HG03066 (cell line): ENCODE measurements at regions not wholly inside any gene's neighbourhood (a gene's known extent, or its start where the extent isn't known, plus 50 kb on each side); places are given as distances from the start of the nearest gene placed in this dataset.

Experiments used
- ATAC-seq: cut with Tn5 transposase; IDR thresholded peaks from one replicate; pipeline ENCODE4 v1.9.1; 2021; ENCODE audit warnings: low read depth; ENCODE audit not compliant: unreplicated experiment

DNA sequence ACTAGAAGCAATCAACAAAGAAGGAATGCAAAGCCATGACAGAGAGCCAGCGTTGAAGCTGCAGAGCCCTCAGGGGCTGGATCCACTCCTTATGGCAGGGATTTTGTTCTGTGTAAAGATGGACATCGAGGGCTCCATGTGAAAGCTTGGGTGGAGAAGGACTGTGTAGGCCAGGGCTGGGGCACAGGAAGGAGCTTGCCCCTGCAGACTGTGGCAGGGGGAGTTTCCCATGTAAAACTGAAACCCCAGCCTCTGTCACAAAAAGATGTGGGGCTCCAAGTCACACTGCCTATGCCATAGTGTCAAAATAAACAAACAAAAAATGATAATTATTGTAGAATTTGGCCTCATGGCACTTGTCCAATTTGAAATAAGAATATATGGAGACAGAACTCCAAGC, 408.7 kb upstream of the HS6ST1 start:
- peak; percentile 57 for ATAC-seq

DNA sequence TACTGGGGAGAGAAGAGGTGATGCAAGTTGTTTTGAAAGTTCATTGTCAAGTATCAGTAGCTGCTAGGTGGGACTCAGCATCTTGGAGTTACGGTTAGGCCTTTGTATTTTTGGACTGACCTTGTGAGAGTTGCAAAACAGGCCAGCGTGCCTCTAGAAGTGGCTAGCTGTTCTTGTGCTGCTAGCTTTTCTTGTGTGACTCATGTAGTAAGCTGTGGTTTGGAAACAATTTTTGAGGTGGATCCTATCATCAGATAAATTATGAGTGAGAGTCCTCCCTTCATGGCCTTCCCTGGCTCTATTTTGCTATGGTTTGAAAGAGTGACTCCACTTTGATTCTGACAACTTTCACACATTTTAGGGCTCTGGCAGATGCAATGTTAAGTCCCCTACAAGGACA, 409.2 kb upstream of the HS6ST1 start:
- ATAC-seq: peak; percentile 74

DNA sequence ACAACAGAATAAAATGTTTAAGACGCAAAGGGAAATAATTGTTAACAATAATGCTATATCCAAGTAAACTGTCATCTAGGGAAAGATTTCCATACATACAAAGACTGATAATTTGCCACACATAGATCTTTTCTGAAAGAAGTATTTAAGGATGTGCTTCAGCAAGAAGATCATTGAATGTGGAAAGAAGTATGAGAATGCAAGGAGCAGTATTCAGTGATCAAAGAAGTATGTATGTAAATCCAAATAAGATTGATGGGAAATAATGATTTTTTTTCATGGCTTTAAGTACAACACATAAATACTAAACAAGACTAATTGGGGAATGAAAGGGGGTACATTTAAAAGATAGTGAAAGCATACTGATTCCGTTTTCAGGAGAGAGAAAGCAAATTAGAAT, 410.4 kb upstream of the HS6ST1 start:
- no peak for ATAC-seq

DNA sequence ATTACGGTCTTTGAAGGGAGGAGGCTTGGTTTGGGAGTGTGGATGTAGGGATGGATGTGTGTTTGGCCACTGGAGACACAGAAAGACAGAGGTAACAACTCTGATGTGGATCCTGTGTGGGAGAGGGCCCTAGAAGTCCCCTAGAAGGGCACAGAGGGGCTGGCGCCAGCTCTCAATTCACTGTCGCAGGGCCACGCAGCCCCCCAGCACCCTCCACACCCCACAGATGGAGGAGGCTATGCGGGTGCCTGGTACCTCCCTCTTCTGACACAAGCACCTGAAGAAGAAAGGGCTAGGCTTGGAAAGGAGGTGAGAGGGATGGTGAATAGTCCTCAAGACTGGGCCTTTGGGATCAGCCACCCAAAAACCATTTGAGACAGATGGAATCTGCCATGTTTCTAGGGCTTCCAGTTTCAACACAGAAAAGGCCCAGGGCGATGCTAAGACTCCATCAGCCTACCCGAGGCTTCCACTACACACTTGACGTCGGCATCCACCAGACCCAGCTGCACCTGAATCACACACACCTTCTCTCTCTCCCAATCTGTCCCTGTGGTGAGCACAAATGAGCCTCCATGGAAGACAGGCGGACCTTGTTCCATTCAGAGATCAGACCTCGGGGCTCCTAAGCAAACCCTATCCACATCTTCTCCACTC, 413.5 kb upstream of the HS6ST1 start:
- ATAC-seq: no peak

DNA sequence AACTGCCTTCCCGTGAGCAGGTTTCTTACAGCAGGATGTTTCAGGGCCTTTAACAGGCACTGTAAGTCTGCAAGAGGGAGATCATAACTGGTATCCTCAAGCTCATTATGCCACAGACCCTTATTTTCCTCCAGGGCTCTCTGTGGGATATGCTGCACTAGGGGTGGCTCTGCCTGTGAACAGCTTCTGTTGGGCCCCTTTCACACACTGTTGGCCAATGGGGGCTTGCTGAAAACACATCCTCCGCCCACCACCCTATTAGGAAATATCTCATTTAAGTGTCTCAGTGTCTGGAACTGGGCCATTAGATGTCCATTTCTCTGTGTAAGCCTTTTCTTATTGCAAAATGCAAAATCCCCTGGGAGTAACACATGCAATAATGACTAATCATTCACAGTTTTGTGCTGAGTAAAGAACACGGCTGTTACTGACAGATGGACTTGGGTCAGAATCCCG, 414.3 kb upstream of the HS6ST1 start:
- ATAC-seq: peak; percentile 33

DNA sequence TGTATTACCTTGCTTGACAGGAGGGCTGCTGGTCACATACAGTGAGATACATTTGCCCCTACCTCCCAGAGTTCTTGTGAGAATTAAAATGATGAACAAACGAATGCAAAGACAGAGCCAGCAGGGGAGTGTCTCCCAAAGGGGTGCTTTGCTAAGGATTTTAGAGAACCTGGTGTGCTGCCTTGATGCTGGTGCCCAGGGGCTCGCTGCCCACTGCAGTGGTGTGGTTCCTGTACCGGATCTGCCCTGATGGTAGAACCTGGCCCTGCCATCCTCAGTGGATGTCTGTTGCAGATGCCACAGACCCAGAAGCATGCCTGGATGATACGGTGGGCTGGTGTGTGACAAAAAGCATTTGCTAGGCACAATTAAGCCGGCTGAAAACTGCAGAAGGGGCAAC, 414.8 kb upstream of the HS6ST1 start:
- no peak for ATAC-seq

DNA sequence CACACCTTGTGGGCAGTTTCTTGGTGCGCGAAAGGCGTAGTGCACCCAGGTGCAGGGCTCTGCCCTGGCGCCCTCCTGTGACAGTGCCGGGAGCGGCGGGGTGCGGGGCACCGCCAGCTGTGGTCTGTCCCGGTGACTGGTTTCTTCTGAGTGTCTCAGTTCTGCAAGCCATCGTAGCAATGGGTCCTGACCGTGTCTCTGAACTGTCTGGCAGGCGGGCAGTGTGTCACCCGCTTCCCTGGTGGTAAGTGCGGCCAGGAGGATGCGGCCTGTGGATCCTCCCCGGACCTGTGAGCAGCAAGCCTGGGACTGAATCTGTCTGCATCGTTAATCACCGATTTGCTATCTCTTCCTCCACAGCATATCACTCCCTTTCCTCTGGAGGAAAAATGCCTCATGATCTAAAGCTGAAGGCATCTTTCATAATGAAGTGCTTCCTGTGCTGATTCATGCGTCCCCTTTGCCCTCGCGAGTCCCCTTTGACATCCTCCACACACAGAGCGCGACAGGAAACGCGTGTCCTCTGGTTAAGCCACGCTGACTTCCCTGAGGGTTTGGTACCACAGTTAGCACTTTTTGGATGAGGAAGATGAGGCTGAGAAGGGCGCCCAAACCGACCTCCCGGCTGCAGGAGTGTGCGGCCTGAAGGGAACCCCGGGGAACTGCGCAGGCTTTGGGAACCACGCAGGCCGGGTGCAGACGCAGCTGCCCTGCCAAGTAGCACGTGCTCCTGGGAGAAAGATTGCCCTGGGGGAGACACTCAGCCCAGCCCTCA, 416.0 kb upstream of the HS6ST1 start:
- ATAC-seq: no peak

DNA sequence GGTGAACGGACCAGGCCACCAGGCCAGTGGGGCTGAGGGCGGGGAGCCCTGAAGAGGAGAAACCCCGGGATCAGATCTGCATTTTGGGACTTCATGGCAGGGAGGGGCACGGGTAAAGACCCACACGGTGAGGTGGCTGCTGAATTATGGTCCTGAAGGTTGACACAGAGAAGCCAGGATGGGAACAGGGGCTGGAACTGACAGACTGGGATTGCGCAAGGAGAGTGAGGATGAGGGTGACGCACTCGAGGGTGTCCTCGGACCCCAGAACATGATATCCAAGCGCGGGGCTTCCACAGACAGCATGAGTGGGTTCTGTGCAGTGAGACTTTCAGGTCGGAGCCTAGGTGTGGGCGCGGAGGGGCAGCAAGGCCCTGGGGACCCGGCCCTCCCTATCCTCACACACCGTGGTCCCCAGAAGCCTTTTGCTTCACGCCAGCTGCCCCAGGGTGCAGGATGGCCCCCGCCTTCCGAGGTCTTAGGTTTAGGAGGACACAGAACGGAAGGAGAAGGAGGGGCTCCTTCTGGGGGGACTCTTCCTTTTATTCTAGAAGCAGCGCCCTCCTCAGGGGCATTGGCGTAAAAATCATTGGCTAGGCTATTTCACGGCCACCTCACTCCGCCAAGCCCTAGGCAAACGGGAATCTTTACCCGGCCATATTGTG, 416.8 kb upstream of the HS6ST1 start:
- ATAC-seq: no peak

DNA sequence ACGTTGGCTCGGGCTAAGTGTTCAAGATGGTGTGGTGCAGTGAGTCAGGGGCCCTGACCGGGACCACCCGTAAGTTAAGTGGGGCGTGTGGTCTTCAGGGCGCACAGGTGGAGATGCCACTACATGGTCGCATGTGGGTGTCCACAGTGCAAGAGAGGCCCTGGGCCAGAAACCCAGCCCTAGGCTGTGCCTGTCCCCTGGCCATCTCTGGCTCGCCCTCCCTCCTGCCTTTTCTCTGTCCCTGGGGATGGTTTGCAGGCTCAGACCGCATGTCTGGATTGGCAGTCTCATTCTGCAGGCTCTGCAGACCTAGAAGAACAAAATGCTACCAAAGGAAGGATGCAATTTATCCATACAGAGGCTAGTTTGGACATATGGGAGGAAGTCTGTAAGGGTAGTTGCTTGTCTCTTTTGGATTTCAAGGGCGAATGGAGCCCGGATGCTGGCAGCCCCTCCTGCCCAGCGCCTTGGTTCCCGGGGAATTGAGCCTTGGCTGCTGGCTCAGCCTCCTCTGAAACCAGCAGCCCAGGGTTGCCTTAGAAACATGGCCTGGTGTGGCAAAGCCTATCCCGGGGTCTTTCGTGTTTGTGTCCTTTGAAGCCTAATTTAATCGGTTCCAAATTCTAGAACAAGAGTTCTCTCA, 417.5 kb upstream of the HS6ST1 start:
- no peak for ATAC-seq

DNA sequence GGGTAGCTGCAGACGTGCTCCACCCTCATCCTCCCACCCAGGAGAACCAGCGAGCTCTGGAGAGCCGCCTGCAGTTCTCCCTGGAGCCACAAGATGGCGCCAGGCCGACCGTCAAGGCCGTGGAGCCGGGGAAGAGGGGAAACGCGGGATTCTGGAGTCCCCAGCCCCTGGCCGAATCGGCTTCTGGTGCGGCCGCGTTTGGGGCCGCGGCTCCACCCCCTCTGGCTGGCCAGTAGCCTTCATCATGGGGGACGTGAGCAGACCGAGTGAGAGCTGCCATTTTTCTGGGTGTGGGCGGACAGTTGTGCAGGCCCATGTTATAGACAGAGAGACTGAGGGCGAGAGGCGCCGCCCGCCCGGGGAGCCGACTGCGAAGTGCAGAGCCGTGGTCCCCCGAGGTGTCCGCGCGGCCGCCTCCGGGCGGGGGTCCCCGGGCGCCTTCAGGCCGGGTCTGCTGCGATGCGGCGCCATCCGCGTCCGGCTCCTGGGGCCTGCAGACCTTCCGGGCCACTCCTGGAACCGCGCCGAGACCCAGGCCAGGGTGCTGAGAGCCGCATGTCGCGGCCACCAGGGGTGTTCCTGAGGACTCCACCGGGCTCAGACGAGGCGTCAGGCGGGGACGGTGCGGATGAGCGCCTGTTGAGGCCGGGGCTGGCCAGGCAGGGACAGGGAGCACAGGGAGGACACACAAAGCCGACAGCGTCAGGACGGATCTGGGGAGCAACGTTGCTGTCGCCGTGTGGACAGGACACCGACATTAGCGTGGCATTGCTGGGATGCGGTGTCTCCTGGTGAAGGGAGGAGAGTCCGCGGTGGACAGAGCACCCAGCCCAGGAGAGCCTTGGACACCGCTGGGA, 418.2 kb upstream of the HS6ST1 start:
- peak; percentile 46 for ATAC-seq

DNA sequence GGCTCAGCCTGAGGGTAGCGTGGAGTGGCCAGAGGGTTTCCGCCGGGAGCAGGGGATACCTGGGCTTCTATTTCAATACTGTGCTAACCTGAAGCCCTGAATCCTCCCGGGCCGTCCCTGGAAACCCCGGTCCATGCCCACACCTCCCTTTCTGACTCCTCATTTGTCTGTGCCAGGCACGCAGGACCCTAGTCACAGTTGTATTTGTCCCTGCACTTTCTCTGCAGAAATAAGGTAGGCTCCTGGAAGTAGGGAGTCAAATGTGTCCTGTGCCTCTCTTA, 418.8 kb upstream of the HS6ST1 start:
- ATAC-seq: no peak

DNA sequence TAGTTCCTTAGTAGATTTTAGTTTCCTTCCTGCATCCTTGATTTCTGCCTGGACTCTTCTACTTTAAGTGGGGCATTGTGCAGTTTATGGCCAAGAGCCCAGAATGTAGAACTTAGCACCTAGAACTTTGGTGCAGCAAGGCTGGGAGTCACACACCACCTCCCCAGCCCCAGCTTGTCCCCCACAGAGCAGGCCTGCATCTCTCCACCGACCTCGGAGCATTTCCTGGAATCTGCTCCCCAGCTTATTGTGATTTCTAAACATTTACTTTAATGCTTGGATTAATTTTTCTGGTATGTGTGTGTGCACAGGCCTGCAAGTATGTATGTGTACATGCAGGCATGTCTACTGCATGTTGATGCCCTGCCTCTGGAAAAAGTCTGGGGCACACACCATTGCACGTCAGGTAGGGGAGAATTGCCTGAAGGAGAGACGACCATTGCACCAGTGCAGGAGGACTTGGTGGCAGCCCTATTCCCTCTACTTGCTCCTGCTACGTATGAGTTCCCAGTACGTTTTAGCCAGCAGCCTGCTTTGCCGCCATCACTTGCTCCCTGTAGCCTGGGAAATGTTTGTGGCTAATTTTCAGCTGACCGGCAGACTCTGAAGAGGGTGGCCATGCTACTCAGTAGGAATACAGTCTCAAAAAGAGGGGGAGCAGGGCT, 419.9 kb upstream of the HS6ST1 start:
- no peak for ATAC-seq

DNA sequence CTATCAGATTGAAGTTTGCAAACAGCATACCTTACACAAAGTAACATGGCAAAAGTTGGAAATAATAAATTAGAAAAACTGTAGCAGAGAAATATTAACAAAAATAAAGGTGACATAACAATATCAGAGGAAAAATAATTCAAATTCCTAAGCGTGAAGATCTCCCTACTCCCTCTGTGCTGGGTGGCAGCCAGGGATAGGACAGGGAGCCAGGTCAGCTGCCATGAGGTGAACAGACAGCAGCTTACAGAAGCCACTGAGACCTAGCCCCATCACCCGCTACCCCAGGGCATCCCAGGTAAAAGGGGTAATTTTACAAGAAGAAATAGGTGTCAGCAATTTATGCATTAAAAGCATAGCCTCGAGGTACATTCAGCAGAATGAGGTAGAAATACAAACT, 423.8 kb upstream of the HS6ST1 start:
- ATAC-seq: no peak

DNA sequence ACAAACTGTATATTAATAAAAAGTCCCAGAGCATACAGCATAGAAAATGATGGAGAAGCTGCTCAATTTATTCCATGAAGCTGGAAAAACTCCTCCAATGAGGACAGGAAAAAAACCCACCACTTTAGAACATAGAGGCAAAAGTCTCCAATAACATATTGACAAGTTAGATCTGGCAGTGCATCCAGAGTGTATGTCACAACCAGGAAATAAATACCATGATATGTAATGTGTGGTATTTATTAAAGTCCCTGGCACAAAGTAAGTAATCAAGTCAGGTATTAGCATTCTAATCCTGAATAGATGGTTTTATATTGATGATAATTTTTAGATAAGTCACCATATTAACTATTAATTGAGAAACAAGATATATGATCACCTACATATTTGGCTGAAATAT, 427.3 kb upstream of the HS6ST1 start:
- ATAC-seq: no peak

DNA sequence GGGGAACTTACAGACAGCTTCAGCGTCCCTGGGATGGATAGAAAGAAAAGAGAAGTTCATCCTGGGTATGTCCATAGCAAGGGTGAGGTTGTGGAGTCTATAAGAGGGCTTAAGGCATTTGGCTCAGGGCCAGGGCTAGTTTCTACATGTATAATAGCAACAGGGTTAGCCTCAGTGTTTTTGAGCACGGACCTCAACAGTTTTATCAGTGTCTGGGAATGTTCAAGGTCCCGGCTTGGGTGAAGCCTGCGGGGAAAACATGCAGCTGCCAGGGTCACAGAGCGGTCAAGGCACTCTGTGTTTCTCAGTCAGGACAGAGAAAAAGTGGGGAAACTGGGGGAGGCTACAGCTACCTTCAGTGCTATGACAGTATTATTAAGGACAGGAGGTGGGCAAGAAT, 427.7 kb upstream of the HS6ST1 start:
- ATAC-seq: no peak

DNA sequence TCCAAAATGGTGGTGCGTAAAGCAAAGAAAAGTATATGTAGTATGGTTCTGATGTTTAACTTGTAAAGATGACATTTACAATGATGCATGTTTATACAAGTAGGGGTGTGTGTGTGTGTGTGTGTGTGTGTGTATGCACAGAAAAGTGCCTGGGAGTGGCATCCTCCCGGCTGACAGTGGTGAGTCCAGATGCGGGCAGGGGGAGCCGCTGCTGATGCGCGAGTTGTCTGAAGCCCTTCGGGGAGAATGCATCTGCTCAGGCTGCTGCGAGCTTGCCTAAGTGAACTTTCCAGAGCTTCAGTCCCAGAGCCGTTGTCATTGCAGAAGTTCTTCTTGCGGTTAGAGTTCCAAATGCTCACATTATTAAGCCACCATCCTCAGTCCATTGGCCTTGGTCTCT, 429.7 kb upstream of the HS6ST1 start:
- no peak for ATAC-seq

DNA sequence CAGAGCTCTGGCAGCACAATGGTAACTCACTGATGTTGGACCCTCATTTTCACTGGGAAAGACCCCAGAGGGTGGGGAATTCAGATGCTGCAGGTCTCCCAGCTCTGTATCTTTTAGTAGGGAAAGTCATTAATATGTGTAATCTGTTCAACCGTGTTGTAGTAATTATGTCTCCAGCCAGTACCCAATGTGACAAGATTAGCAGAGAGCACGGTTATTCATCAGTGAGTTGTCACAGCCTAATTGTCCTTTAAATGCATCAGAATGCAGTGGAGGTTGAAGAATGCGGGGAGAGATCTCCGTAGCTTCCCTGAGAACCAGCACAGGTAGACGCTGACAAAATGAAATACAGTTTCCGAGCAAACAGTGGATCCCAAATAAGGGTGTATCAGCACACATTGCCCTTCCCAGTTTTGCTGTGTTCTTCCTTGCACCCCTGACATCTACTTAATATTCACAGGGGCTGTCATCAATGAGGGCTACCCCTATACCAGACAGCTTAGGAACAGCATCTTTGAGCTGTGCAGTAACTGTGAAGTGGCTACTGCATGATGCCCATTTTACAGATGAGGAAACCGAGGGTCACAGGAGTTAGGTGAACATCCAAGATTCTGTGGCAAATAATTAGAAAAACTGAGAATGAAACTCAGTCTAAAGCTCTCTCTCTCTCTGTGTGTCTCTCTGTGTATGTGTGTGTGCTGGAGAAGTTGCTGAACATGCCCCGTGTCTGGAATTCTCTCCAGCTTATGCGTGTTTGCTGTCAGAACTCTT, 430.4 kb upstream of the HS6ST1 start:
- no peak for ATAC-seq

DNA sequence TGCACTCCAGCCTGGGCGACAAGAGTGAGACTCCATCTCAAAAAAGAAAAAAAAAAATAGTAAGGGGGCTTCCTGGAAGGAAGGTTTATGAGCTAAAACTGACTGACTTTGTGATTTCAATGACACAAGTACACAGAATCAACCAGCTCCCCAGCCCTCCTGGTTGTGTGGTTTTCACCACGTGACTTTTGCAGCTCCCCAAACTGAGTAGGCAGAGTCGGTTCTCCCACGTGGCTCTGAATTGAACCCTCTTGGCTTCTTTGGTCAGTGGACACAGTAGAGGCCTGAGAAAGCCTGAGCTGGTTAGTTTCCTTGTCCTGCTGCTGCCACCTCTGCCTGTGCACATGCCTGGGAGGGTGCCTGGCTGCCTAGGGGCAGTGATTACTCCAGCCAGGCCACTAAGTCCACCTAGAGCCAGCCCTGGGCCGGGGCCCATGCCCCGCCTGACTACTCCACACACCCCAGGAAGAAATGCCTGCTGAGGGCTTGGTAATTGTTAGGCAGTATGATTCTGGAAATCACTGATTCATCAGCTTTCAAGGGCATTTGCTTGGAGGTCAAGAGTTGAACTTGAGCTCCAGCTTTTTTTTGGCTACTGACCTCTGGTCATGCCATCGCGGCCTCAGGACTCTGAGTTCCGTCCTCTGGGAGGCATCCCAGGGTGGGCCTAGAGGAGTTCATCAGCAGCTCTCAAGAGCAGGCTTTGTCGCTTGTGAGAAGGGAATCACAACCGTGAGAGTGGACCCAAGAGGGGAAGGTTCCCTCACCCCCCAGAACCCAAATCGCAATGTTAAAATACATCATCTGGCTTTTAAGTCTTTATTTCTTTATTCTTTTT, 431.9 kb upstream of the HS6ST1 start:
- no peak for ATAC-seq
